ENCODE measurements at regions not wholly inside any gene's neighbourhood (a gene's known extent, or its start where the extent isn't known, plus 50 kb on each side); places are given as distances from the start of the nearest gene placed in this dataset.
"Not testable (repeated sequence)": the region's sequence is repeated elsewhere in the genome, so short reads cannot be mapped to it uniquely, and the experiment has no call there.

DNA sequence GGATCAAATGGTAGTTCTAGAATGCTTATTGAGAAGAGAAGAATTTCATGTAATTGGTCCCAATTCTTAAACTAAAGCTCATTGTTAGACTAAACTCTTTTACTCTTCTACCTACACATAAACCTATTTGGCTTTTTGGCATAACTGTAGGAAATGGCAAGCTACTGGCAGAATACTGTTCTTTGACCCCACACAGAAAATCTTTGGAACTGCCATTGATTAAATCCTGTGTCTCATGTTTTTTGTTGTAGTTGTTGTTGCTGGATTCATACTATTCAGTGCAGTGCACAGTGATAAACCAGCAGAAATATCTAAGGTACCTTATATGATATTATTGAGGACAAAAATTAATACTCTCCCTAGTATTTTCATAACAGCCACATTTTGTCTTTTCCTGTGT, 242.1 kb upstream of the SGK1 start:
- no peak for DNase-seq (ENCODE audit: low read depth in 2 of 2)

DNA sequence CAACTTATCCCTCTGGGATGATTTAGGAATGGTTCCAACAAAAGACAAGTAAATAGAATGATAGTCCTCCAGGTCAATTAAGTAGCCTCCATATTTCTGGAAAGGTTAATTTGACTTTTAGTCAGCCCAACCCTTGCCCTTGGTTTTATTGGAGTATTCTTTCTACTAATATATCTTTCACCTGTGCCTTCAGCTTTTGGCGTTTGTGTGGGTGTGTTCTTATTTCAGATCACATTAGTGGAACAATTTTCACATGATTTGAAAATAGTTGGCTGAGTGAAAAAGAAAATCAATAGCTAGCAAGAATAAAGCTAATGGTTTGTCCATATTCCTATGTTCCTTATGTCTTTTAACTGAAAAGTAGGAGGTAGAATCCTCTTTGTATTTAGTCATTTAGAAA, 239.6 kb upstream of the SGK1 start:
- no peak for DNase-seq (ENCODE audit: low read depth in 2 of 2)

DNA sequence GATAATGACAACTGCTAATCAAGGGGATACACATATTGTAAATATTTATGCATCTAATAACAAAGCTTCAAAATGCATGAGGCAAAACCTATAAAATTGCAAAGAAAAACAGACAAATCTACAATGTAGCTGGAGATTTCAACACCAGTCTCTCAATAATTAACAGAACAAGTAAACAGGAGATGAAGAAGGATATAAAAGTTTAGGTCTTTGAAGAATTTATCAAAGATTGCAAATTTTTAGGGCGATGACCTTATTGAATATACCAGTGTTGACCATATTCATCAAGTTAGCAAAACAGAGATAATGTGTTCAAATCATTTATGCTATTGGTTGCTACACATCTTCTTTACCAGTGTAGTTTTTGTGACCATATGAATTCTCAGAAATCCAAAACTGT, 237.8 kb upstream of the SGK1 start:
- no peak for DNase-seq (ENCODE audit: low read depth in 2 of 2)

DNA sequence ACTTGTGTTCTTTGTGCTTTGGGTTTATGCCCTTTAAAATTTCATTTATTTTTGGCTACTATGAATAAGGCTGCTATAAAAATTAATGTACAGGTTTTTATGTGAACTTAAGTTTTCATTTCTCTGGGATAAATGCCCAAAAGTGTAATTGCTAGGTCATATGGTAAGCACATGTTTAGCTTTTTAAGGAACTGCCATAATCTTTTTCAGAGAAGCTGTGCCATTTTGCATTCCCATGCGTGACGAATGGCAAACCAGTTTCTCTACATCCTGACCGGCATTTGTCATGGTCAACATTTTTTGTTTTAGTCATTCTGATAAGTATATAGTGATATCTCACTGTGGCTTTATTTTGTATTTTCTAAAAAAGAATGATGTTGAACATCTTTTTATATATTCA, 236.0 kb upstream of the SGK1 start:
- DNase-seq (ENCODE audit: low read depth in 2 of 2): no peak

DNA sequence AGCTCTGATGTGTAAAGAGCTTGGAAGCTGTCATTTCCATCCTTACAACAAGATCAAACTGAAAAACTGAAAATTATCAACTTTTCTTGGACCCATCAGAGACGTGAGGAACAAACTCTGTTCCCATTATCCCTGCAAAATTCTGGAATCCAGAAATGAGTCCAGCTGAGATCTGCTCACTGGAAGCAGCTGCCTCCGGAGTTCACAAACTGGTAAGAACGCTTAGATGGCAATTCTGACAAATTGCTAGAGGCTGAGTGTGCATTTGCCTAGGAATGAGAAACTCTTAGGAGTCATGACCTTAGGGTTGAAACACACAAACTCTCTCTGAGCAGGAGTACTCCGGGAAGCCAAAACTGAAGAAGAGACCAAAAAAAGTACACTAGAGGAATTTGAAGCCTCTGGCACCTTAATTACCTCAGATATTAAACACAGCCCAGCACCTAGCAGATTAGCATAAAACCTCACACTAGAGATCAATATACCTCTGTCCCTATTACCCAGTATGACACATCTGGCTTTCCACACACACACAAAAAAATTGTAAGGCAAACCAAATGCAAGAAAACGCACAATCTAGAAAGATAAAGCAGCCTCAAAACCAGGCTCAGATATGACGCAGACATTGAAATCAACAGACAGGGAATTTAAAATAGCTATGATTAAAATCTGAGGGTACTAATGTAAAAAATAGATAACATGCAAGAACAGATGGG, 233.5 kb upstream of the SGK1 start:
- DNase-seq (ENCODE audit: low read depth in 2 of 2): no peak

DNA sequence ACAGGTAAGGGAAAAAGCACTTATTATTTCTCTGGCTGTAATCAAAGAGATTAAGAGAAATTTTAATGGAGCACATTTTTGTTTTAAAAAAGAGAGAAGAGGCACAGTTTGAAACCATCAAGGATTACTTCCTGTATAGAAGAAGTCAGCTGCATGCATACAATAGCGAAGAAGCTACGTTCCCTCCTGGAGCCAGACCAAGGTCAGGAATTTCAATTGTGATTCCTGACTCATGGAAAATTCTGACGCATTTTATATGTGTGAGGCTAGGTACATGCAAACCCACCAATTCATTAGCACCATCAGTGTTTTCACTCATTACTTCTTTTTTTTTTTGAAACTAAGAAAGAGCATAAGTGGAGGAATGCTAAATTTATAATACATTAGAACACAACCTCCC, 232.7 kb upstream of the SGK1 start:
- DNase-seq (ENCODE audit: low read depth in 2 of 2): no peak

DNA sequence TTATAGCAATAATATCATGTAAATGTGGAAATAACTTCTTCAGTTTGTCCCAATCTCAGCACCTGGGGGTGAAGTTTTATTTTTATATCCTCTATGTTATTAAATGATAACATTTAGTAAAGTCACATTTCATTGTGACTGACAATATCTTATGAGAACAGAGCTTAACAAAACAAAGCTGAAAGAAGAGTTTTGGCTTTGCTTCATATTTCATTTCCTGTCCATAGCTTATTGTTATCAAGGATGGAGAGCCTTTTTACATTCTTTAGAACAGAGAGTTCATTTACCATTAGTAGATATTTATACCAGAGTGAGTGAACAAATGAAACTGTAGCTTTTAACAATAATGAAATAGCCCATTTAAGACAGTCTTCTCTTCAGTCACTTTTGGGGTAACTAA, 231.9 kb upstream of the SGK1 start:
- DNase-seq (ENCODE audit: low read depth in 2 of 2): no peak

DNA sequence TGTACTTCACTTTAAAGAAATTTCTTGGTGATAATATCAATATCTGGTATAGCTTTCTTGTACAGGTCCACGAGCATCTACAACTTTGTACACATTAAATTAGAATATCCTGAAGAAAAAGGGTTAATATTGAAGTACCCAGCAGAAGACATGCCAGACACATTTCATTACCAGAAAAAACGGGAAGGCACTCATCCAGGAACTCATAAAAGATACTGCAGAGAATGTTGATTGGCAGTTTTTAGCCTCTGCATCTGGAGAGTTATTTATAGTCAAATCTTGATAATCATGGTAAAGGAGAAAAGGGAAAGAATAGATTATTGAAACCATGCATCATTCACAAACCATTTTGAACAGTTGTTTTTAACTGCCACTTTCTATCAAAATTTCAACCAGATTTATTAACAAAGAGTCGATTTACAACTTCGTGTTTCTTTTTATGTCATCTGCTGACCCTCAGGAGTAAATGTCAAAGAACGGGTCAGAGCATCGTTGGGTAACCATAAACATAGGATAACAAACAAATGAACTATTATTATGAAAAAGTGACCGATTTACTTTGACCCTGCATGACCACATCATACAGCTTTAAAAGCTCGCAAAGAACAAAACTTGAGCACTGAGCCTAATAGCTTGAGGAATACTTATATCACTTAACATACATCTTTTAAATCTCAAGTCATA, 229.2 kb upstream of the SGK1 start:
- DNase-seq (ENCODE audit: low read depth in 2 of 2): no peak

DNA sequence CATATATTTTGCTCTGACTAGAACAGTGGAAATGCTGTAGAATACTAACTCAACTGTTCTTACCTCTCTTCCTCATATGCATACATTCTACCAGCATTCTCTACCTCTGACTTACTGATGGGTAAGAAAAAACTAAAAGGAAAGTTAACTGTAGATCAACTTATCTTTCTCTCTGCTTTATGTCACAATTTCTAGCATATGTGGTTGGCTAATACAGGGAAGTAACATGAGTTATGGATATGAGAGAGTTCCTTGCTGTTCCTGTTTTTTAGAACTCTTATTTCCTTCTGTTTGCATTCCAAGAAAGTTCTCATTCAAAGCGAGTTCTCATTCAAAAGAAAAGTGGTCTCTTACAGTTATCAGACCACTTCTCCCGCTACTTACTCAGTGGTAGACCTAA, 226.8 kb upstream of the SGK1 start:
- DNase-seq (ENCODE audit: low read depth in 2 of 2): no peak

DNA sequence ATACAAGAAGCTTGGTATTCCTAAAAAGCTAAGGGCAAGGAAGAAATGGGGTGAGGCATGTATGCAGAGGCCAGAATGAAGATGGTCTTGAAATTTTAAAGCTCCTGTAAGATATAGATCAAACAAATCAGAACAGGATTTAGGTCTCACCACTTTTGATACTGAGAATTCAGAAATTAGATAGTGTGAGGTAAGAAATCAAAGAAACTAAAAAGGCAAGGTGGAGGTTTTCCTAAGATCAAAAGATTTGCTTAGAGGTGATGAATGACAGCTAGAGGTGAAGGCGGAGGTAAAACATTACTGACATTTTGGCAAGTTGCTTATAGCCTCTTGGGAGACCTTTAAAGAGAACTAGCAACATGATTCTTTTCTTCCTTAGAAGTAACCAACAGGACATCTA, 225.2 kb upstream of the SGK1 start:
- DNase-seq (ENCODE audit: low read depth in 2 of 2): no peak

DNA sequence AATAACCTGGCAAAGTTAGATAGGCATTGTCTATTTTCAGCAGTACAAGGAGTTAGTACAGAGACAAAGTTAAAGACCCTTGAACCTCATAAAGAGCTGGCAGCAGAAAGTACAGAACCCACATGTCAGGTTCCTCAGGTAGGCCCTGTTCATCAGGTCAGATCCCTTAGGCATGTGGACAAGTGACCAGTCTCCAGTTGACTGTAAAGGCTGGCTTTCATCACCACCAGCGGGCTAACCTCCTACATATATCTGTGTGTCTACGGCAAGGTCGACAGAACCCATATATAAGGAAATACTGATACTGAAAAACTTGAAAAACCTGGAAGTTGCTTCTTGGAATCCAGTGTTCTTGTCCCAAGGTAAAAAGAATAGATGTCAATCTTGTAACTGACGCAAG, 223.1 kb upstream of the SGK1 start:
- DNase-seq (ENCODE audit: low read depth in 2 of 2): no peak

DNA sequence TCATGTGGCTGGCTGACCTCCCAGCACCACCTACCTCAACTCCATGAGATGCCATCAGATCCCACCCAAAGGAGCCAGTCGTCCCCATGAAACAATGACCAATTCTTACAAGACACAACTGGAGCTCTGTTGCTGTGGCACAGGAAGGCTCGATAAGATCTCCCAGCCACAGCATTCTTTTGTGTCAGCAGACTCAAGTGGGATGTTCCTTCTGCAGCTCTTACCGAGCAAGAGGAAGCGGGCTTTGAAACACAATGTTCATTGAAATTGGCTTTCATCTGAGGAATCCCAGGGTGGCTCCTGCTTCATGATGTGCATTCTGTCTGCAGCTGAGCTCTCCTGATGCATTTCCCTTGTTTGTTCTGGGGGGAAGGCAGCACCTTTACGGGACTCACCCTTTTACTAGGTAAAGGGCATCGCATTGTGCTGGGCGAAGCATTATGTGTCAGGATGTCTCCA, 222.0 kb upstream of the SGK1 start:
- DNase-seq (ENCODE audit: low read depth in 2 of 2): no peak

DNA sequence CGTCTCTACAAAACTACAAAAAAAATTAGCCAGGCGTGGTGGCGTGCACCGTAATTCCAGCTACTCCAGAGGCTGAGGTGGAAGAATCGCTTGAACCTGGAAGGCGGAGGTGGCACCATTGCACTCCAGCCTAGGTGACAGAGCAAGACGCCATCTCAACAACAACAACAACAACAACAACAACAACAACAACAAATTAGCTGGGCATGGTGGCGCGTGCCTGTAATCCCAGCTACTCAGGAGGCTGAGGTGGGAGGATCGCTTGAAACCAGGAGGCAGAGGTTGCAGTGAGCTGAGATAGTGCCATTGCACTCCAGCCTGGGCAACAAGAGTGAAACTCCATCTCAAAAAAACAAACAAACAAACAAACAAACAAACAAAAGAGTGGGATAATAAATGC, 219.9 kb upstream of the SGK1 start:
- not testable (repeated sequence) for DNase-seq (ENCODE audit: low read depth in 2 of 2)

DNA sequence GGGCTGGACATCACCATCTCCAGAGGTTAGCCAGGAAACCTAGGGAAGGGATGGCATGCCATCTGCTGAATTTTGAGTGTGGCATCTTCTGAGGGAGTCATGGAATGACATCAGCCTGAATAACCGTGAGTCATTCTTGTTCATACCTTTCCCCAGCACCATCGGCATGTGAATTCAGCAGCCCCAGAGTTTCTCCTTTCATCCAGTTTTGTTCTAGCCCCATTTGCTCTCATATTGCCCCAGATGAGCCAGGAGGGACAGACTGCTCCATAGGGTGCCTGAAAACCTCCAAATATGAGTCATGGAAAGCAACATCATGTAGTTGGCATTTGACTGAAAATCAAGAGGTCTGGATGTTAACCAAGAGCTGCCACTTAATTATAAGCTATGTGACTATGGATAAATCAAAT, 219.2 kb upstream of the SGK1 start:
- DNase-seq (ENCODE audit: low read depth in 2 of 2): no peak

DNA sequence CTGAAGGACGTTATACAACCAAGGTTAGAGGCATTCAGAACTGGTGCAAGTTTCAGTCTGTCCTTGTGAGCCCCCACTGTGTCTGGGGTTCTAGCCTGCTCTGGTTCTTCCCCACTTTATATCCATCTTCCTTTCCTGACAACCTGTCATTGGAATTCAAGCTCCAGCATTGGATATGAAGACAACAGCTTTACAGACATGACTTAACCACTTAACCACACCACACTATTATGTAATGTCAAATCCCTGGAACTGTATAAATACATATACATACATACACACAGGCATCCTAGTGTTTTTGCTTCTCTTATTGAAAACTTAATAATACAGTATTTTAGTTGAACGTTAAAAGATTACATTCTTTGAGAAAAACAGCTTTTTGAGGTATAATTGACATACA, 217.9 kb upstream of the SGK1 start:
- DNase-seq (ENCODE audit: low read depth in 2 of 2): no peak

DNA sequence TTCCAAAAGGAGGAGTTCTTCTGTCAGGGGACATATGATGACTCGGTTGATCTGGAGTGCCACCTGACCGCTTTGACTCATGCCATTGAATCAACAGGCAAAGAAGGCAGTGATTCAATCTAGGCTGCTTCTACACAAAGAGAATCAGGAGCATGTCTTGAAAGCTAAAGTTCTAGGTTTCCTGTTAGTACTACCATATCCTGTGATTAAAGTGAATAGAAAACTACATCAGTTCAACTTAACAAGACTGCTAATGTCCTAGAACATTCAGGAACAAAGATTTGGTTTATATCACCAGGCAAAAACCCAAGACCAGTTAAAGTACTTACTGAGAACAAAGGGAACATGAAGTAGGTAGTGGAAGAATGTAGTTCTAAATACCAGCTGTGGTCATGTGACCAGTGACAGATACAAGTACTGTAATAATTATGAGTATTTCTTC, 216.8 kb upstream of the SGK1 start:
- DNase-seq (ENCODE audit: low read depth in 2 of 2): no peak

DNA sequence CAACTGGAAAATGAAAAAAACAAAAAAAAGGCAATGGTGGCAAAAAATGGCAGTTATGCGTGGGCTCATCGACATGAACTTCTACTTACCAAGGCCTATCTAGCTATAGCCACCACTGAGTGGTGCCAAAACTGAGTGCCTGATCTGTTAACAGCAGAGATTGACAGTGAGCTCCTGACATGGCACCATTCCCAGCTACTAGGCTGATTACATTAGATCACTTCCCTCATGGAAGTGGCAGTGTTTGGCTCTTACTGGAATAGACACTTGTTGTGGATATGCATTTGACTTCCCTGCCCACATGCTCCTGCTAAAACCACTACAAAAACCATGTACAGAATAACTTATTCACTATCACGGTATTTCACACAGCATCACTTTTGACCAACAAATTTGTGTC, 216.1 kb upstream of the SGK1 start:
- DNase-seq (ENCODE audit: low read depth in 2 of 2): no peak

DNA sequence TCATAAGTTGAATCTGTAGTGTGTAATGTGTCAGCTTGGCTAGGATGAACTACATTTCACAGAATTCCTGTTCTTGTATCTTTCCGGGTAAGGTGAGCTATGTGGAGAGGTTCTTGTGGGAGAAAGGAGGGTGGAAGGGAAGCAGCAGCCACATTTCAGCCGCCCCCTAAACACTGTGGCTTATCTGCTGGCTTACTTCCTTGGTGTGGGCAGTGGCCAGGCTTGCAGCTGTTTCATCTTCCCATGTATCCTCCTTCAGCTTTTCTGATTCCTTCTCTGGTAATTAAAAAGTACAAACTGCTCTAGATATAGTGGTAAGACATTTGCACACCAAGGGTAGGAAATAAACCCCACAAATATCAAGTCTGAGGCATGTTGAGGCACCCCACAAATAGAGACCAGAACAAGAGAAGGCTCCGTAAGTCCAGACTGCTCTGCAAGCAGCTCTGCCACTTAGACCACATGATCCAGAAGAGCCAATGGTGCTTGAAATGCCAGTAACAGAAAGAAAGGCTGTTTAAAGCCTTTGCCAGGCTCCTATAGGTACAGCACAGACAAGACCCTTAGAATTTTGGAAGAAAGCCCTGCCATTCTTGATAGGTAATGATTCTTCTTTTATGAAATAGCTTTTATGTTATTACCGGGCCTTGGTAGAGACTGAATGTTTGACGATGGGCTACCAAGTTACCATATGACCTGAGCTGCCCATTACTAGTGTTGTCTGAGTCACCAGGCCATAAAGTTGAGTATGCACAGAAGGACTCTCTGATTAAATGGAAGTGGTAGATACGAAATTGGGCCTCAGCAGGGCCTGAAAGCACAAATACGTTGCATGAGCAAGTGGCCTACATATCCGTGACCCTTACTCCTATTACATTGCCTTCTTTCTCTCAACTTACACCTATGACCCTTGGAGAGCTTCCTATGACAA, 215.0 kb upstream of the SGK1 start:
- DNase-seq (ENCODE audit: low read depth in 2 of 2): no peak

DNA sequence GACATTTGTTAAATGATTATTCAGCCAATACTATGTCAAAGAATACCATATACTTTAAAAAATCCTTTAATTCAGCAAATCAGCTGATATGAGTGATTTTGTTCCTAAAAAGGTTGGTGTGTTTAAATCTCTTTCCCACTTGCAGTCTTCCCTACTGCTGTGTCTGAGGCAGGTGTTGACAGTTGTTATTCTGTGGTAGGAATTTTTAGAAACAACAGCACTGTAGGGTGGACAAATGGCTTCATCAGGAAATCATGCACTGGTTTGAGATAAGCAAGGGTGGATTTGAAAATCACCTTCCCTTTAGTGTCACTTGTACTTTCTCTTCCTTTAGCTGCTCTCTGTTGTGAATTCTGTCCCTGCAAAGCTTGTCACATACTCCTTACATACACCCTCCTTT, 213.7 kb upstream of the SGK1 start:
- DNase-seq (ENCODE audit: low read depth in 2 of 2): no peak

DNA sequence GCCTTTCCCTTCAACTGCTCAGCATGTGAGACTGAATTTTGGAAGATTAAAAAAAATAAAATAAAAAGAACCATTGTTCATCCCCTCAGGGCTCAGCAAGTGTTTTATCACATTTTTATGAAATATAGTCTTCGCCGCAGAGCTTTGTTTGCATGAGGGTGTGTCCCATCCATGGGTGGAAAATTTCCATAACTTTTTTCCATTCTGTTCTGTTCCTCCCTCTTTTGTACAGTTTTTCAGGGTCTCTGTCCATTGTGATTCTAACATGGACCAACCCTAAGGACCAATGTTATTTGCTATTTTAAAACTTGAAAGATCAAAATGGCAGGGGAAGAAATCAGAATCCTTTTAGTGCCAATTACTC, 213.3 kb upstream of the SGK1 start:
- DNase-seq (ENCODE audit: low read depth in 2 of 2): no peak

DNA sequence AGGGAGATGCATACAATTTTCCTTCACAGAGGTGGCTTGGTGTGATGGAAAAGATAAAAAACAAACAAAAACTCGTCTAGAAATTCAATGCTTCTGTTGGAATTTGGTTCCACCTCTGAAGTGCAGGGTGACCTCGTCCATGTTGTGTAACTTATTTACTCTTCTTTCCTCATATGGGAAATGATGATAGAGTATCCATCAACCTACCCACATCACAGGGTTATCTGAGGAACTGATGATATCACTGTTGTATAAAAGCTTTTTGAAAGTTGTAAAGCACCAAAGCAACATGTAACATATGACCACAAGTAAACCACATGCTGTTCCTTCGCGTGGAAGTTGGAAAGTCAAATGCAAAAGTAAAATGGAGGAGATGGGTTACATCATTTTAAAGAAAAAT, 212.0 kb upstream of the SGK1 start:
- no peak for DNase-seq (ENCODE audit: low read depth in 2 of 2)

DNA sequence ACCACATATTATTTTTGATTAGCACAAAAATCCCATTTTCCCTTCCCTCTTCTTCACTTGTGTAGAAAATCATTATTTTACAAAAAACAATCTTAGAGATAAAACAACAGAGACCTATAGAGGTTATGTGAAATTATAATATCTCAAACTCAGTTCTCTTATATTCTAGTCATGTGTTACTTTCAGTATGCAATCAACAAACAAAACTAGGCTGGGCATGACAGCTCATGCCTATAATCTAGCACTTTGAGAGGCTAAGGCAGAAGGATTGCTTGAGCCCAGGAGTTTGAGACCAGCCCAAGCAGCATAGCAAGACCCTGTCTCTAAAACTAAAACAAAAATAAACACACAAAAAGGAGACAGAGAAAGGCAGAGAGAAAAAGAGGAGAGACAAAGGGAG, 211.4 kb upstream of the SGK1 start:
- no peak for DNase-seq (ENCODE audit: low read depth in 2 of 2)

All from stimulated activated CD4-positive, alpha-beta T cell treated with anti-CD3 and anti-CD28 coated beads, Interleukin-1b, Interleukin-23, amount 100 ng/mL, for 1 hour (primary cell).